Breast epithelium (tissue), 3 donors: ENCODE measurements at regions not wholly inside any gene's neighbourhood (a gene's known extent, or its start where the extent isn't known, plus 50 kb on each side); places are given as distances from the start of the nearest gene placed in this dataset.

ENCODE experiments used
- CTCF ChIP-seq, 3 donors: fragments of 450-650 bp; IDR thresholded peaks; one replicate each; pipeline ENCODE4 v1.5.1; 2016 to 2017; ENCODE audit warnings: antibody characterized with exemption in 3 of 3, mild to moderate bottlenecking in 3 of 3, moderate library complexity in 3 of 3
- POLR2A ChIP-seq: fragments of 450-650 bp; IDR thresholded peaks from one replicate; pipeline ENCODE4 v1.6.1; 2016; ENCODE audit warnings: antibody characterized with exemption, mild to moderate bottlenecking, moderate library complexity

GRCh38 chr20:22963581-22963980, 71.5 kb upstream of the SSTR4 start:
- TF ChIP-seq POLR2A: no peak
- TF ChIP-seq CTCF (IDR thresholded peaks at IDR 0.05): no peak
